GM19452 (cell line): ENCODE measurements at regions not wholly inside any gene's neighbourhood (a gene's known extent, or its start where the extent isn't known, plus 50 kb on each side); places are given as distances from the start of the nearest gene placed in this dataset.

Experiments
- ATAC-seq: cut with Tn5 transposase; IDR thresholded peaks from one replicate; pipeline ENCODE4 v1.9.1; 2021; ENCODE audit not compliant: unreplicated experiment

DNA sequence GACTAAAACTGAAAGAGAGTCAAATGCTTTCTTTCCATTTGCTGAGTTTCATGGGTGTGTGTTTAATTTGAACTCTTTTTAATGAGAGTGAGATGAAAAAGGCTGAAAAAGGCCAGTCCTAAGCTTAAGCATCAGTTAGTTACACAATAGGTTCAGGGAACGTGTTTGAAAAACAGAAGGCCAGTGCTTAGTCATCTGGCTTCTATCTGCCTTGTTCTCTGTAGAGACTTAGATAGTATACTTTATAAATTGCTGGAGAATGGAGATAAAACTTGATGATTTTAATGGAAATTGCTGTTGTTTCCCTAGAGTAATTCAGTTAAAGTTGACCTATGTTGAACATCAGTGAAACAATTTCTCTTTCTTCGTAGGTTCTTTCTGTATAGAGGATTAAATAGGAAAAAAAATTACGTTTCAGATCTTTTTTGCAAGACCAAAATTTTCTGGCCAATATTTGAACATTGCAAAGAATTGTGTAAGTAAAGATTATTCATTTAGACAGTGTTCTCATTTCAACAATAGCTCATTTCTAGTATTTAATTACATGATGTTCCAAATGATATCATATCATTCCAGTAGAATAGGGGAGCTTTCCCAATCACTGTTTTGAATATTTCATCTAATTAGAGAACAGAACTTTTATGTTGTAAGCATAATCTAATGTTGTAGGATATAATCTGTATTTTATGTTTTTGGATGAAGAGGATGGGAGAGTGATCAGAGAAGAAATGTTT is 1088.8 kb downstream of the ADGRL3 start:
- no peak for ATAC-seq

DNA sequence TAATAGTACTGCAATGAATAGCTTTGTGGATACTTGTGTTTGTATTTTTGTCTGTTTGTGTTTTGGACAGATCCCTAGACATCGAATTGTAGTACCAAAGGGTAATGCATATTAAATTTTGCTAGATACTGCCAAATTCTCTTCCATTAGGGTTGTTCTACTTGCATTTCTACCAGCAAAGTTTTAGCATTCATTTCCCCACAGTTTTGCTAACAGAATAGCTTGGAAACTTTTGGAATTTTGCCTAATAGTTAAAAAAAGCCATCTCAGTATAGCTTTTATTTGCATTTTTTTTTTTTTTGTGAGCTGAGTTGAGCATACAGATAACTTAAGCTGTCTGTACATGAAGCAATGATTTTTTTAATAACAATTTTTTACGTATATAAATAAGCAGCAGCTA is 1084.9 kb downstream of the ADGRL3 start:
- ATAC-seq = no peak

DNA sequence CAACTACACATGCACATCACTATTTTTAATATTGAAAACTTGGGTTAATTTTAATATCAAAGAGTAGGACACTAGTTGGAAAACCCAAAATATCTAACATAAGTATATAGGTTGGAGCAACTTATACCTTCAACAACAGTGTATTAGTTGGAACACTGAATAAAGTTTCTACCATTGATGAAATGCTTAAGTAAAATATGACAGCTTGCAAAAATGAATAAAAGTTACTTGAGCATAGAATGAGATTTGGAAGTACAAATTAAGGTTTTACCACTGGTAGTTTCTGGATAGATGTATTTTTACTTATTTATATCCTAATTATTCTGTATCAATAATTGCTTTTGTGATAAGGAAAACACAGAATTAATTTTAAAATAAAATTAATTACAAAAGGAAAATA is 1079.6 kb downstream of the ADGRL3 start:
- ATAC-seq = no peak

DNA sequence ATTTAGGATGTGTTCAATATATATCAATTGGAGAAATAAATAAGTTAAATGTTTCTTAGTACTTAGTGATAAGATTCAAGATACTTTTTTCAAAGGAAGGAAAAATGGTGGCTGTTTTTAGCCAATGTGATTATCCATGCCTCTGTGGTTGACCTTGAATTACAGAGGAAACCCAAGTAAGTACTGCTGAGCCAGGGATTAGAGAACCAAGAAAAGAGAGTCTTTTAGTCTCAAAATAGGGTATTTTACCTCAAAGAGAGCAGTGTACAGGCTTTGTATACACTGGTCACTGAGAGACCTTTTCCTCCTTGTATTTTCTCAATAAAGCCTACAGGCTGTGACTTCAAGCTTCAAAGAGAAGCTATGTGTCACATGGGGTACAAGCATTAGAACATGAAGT is 1075.3 kb downstream of the ADGRL3 start:
- ATAC-seq = no peak

DNA sequence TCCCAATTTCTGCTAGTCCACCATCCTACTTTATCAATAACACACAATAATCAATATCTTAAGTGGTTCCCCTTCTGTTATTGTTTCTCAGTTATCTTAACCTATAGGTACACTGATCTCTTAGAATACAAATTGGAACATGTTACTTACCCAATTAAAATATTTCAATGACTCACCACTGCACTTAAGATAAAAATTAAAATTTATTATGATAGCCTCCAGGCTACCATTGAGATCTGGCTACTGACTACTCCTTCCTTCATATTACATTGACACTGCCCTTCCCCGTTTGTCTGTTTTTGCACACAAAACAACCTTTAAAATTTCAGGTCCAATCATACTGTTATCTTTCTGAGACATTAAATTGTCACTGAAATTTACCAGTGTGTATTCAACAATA is 1074.7 kb downstream of the ADGRL3 start:
- no peak for ATAC-seq

DNA sequence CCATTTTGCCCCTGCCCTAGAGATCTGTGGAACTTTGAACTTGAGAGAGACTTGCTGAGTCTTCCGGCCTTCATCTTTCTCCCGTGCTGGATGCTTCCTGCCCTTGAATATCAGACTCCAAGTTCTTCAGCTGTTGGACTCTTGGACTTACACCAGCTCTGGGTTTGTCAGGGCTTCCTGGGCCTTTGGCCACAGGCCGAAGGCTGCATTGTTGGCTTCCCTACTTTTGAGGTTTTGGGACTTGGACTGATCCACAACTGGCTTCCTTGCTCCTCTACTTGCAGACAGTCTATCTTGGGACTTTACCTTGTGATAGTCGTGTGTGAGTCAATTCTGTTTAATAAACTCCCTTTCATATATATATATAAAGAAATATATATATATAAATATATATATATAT is 1071.0 kb downstream of the ADGRL3 start:
- ATAC-seq = no peak

DNA sequence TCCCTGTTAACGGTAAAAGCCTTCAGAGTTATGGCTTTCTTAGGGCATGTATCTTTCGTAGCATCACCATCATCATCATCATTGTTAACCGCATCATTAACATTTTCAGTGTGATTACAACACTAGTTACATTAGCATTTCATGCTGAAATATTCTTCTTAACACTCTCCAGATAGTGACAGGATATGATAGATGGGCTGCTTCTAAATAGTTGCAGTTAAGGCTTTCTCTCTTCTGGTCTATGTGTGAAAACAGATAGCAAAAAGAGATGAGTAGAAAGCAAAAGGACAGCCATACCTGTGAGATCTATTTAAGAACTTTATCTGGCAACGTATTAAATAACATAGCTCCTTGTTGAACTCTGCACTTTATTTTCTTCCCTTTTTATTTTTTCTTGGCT is 1069.8 kb downstream of the ADGRL3 start:
- ATAC-seq = no peak

DNA sequence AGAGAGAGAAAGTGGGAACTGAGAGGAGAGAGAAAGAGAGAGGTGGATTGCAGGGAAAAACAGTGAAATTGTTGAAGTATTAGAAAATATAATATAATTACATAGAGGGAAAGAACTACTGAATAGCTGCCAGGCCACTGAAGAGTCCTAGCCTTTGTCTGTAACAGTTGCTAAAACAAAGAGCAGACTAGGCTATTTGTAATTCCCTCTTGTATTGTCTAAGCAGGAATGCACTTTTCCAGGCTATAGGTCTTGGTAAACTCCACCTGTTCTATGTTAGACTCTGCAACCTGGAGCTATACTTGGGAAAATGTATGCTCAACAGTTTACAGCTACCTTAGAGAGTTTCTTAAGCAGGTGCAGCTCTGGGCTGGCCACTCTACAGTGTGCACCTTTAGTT is 1063.3 kb downstream of the ADGRL3 start:
- no peak for ATAC-seq

DNA sequence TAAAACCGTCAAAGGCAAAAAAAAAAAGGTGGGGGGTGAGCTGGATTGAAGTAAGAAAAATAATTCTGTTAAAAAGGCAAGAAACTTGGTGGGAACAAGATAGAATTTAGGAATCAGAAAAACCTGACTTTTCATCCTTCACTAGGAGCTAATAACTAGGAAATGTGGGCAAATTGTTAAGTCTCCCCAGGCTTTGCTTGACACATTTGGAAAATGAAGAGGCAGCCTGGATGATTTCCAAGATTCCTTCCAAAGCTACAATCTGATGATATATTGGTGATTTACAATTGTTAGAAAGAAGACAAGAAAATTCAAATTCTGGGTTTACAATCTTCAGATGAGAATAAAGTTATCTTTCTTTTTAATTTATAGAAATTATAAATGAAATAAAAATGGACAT is 1062.5 kb downstream of the ADGRL3 start:
- ATAC-seq = no peak

DNA sequence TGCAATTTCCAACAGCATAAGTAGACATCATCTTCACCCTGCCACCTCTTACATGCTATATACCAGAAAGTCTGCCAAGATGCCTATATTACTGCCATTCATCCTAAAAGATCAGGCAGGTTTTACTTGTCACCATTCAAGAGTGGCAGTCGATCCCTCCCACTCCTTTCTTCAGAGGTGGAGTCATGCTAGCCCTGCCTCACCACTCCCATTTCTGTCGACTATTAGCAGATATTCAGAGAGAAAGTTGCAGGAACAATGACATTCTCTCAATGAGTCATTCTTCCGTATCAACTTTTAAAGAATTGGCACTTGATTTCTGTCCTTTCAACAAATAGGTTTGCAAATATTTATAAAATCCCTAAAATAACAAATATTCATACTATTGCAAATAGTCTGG is 1060.1 kb downstream of the ADGRL3 start:
- ATAC-seq = no peak

DNA sequence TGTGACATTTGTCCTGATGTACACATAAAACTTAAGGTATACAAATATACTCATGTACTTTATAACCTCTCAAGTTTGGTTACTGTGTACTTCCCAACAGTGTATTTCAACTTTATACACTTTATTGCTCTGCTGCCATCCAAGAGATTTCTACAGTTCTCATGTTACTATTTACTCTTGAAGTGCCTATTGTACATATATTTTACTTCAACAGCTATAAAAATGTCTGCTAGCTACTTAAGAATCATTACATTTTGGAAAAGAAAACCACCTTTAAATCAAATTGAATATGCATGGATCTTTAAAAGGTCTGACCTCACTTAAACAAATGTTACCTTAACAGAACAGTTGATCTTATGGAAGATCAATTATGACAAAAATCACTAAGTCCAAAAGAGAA is 1056.4 kb downstream of the ADGRL3 start:
- ATAC-seq = no peak

DNA sequence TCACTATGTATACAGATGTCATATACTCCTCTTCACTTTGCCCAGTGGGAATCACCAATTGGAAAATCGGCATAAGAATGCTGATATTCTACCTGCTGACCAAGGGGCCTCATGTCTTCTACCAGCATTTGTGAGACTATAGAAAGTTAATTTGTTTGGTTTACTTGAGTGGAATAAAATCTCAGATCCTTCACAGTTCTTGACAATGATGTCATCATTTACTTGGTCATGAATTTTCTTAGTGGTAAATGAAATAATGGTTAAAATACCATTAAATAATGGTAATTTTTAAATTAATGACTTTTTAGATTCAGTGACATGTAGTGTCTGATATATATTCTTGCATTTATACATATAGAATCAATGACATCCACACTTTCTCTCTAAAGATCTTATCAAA is 1052.6 kb downstream of the ADGRL3 start:
- ATAC-seq = no peak

DNA sequence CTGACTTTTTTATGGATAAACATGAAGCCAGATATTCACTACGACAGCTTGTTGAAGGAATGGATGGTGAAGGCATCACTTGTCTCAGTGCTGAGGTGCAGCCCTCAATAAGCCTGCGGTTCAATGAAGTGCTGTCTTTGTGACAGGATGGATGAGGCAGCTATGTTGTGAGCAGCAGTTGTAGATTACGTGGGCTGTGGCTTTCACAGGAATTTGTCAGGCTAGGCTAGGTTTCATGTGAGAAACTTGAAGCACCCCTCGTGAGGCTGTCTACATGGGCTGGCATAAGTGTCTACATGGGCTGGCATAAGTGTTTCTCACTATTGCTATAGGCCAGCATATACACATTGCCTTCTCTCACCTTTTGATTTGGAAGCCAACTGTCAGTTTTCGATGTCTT is 1050.0 kb downstream of the ADGRL3 start:
- no peak for ATAC-seq

DNA sequence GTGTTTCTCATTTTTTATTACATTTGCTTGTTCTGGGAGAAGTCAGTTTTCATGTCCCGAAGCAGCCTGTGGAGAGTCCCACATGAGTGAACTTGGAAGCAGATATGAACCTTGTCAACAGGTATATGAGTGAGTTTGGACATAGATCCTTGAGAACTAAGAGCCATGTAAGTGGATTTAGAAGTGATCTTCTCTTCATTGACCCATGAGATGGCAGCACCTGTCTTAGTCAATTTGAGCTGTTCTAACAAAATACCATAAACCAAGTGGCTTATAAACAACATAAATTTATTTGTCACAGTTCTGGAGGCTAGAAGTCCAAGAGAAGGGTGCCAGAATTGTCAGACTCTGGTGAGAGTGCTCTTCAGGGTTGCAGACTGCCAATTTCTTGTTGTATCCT is 1043.8 kb downstream of the ADGRL3 start:
- no peak for ATAC-seq

DNA sequence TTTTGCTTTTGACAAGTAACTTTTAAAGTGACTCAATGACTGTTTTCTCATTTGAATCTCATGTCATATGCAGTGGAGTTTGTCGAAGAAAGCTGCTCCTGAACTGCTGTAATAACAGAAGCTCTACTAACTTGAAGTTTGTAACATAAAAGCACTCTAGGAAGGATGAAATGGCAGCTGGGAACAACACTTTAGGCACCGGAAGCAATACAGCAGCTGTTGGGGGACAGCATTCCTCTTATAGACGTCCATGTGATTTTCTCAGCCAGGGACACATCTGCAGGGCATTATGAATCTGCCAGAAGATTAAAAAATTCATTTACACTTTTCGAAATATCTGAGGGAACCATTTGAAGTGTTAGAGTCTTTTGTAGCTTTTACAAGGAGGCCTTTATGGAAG is 1035.8 kb downstream of the ADGRL3 start:
- no peak for ATAC-seq

DNA sequence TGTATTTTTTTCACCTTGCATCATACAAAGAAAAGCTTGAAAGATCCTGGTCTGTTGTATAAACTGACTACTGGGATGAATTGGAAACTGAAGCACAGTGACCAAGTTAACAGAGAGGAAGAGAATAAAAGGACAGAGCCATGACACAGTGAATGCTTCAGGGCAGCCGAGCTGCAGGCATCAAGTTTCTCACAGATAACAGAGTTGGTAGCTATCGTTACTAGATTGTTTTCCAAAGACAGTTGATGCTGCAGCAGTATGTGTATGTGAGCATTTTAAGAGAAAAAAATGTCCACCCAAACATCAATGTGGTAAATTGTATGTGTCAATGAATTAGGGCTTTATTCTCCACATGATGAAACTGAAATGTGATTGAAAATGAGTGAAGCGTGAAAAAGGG is 1032.7 kb downstream of the ADGRL3 start:
- ATAC-seq = no peak

DNA sequence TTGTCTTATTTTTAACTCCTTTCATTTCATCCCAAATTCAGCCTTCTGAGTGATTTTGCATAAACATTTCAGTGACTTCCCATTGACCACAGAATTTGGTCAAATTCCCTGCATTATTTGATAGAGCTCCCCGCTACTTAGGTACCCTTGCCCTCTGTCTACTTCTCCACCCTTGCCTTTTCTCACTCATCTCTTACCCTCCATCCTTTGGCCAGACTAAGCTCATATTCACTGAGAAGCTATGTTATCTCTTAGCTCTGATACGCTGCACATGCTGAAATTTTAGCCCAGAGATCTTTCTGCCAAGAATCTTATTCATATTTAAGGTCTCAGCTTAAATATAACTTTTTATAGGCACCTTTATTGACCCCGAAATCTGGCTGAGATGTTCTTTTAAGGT is 1031.9 kb downstream of the ADGRL3 start:
- no peak for ATAC-seq

DNA sequence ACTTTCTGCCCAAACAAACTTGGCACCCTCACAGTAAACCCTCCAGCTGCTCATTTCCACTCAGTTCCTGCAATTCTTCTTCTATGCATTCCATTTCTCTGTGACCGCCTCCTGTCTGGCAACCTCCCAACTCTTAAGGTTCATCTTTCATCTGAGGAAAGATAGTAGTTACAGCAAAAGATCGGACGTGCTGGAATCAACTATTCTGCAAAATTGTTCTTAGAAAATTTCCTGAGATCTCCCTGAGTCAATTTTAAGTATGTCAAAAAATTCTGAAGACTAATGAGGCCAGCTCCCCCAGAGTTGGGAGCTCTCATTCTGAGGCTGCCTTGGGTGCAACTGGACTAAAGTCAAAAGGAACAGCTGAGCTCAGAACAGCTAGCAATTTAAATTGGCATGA is 1026.0 kb downstream of the ADGRL3 start:
- no peak for ATAC-seq

DNA sequence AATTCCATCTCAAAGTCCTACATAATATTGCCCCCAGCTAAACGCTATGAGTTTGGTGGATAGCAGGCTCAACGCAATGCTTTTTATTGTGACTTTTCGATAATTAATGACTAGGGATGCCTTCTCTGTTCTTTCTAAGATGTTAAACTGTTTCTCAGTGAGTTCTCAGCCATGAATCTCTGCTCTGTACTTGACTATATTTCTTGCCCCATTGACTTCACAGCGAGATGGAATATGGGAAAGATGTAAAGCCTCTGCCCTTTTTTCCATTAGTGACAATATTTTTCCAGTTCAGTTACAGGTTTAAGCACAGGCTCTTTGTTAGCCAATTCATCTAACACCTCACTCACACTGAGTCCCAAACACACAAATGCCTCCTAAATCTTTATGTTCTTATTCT is 1022.0 kb downstream of the ADGRL3 start:
- no peak for ATAC-seq

DNA sequence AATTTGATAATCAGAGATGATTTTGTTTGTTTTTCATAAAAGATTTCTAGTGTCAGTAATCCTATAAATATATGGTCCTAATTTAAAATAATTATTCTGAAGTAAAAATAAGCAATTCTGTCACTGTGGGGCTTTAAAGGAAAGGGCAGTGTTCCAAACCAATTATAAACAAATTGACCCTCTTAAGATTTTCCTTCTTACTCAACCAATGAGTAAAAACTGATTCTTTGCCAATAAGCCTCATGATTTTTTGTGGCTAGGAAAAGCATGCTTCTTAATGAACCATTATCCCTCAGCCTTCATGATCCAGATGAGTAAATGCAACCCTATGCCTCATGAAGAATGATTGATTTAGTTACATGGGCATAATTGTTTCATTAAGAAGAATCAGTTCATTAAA is 1010.4 kb downstream of the ADGRL3 start:
- ATAC-seq = no peak

DNA sequence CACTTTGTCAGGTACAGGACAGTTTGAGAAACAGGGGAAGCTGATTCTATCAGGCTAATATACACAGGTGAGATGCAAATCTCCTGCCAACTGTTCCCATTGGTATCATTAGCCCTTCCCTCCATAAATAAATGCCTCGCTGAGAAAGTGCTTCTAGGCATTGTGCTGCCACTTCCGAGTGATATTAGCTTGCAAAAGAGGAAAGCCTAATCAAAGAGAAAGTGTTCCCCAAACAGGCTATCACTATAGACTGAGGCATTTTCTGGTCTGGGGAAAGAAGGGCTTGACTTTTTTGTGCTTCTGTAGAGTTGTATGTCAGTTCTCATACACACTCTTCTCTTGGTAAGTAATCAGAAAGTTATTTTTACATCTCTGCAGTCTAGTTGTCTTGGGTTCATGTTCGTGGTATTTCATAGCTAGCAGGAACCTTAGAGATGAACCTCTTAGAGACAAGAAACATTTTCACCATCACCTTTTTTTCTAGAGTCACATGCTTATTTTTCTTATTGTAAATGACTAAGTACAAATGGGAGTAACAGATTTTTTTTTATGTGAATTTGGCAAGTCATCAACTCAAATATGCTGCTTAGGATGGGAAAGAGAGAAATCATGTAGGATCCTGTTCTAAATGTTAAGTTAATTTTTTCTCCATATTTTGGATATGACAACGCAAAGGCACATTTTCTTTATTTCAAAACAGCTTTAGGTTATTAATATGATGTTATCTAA is 1009.8 kb downstream of the ADGRL3 start:
- ATAC-seq = no peak

DNA sequence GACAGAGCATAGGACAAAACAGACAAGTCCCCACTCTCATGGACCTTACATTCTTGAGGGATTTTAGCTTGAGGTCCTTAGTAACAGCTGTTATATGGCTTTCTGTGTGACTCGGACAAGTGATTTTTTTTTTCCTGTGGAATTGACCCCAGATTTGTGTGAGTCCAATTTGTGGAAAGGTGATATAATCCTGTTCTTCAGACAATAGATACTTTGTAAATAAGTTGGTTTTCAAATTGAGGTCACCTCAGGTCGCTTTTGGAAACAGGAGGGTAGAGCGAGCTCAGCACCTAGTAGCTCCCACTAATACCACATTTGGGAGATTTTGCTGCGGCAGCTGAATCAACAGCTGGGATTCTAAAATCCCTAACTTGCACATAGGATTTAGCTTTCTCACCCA is 1008.8 kb downstream of the ADGRL3 start:
- no peak for ATAC-seq

DNA sequence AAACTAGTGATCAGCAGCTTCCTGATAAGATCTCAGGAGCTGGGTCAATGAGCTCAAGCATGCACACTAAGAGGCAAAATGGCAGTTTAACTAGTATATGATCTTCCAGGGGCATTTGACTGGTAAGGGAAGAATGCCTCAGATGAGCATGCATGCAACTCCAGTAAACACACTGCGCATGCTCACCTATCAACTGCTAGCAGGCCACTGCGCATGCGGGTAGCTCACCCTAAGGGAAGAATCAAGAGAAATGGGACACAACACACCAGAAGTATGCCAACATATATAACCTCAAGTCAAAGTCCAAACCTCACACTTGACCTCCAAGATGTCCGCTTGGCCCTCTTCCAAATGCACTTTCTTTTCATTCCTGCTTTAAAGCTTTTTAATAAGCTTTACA is 1004.0 kb downstream of the ADGRL3 start:
- ATAC-seq = no peak
